COLO668 (cell line): ENCODE measurements at regions not wholly inside any gene's neighbourhood (a gene's known extent, or its start where the extent isn't known, plus 50 kb on each side); places are given as distances from the start of the nearest gene placed in this dataset.
"Not testable (repeated sequence)": the region's sequence is repeated elsewhere in the genome, so short reads cannot be mapped to it uniquely, and the experiment has no call there.

Source experiments
- DNase-seq: peaks from one replicate; lab custom pipeline; 2025; ENCODE audit not compliant: unreplicated experiment; lab: John Stamatoyannopoulos, UW

GRCh38 chr1:29687166-29687565 lies 450.8 kb downstream of the PTPRU start:
- DNase-seq = no peak

DNA sequence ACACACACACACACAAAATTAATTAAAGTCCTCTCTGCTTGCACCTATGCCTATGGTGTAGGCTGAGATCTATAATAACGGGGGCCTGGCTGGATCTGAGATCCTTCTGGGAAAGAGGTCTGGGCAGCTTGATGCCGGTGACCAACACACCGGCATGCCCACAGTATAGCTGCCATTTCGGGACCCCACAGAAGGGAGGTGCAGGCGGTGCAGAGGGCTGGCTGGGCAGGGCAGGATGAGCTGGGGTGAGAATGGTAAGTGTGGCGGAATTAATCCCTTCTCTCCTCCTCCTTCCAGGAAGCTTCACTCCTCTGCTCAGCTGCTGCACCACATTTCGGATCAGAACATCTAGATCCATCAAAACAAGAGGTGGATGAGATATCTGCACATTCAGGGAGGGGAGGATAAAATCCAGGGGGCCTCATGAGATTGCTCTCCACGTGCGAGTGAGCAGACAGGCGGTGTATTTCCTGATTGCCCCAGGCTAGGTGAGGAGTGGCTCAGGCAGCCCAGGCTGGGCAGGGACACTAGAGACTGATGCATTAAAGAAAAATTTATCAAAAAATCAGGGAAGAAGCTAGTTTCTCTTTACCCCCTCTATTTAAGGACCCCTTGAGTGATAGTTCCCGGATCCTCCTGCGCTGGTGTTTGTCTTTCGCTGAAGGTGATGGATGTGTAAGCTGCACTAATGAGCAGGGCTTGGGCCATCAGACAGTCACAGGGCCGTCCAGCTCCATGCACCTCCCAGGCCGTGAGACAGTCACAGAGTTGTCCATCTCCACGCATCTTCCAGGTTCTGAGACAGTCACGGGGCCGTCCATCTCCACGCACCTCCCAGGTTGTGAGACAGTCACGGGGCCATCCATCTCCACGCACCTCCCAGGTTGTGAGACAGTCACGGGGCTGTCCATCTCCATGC lies 449.9 kb downstream of the PTPRU start:
- no peak for DNase-seq

- no peak for DNase-seq
Observed at GRCh38 chr1:29685387-29685786, 449.1 kb downstream of the PTPRU start.

DNA sequence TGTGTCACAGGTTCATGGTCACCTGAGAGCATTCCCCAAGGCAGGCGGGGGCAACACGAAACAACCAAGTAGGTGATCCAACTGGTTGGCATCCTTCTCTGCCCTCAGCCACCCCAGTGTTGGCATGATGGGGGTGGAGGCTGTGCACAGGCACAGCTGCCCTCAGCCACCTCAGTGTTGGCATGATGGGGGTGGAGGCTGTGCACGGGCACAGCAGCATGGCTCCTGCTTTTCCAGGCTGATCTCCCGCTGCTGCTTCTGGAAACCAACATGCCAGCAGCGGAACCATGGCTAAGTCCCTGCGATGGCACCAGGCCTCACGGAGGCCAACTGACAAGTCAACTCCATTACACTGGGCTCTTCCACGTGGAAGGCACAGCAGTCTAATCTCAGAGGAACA lies 447.8 kb downstream of the PTPRU start:
- DNase-seq = no peak

DNA sequence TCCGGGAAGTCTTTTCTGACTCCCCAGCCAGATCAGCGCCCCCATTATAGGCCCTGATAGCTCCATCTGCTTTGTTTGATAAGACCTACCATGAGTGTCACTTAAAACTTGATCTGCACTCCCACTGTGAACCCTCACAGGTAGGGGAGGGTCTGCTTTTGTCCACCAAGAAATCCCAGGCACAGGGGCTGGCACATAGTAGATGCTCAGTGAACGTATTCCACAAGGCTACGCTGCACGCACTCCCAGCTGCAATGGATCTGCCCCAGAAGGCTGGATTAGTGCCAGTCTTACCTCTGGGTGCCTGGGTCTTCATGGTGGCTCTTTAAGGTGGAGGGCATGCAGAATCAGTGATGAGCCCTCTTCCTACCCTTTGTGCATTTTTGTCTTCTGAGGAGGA lies 447.1 kb downstream of the PTPRU start:
- no peak for DNase-seq

DNA sequence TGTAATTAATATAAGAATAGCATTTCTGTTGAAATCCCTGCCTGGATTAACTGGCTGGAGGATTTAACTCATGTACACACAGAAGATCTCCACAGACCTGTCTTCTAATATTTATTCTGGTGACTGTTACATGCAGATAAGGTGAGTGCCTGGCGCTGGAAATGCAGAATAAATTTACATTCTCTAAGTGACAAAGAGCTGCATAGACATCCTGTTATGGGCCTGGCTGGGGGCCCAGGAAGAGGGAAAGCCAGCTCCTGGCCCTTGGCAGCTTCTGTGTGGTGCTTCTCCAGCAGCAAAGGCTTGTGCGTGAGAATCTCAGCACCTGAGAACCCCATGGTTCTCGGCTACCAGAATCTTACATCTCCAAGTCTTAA lies 446.6 kb downstream of the PTPRU start:
- no peak for DNase-seq

DNA sequence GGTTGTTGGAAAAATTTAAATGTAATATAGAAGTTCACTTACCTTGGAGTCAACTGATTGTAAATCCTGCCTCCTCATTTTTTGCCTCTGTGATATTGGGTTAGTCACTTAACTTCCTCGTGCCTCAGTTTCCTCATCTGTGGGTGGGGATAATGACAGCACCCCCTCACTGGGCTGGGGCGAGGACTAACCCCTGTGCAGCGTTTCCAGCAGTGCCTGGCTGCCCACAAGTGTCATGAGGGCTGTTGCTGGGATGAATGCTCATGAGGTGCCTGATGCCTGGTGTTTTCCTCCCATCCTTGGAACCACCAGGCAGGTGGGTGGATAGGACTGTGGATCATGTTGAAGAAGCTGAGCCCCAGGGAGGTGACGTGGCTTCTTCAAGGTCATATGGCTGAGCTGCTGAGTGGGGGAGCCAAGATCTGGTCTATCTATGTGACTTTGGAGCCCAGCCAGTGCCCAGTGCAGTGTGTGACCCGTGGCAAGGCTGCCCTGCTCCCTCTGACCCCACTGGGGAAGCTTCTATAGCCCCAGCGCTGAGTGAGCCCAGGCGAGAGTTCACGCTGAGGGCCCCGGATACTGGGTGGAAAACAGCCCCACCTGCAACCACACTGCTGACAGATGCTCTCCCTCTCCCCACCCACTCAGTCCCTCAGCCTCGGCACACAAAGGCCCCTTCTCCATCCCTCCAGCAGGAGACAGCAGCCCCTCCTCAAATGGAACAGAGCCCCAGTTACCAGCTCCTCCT lies 446.0 kb downstream of the PTPRU start:
- DNase-seq = no peak

DNA sequence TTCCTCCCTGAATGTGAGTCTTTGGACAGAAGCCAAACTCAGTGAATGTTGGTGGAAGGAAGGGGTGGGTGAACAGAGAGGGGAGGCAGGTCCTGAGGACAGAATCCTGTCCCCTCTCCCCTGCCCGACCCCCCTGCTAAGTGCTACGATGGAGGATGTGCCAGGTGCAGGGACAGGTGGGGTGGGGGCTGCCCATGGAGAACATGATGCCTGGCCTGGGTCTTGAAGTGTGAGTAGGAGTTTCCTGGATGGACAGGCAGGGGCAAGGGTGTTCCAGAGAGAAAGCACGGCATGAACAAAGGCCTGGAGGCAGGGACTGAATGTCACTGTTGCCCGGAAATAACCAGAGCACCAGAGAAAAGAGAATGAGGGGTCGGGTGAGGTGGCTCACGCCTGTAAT lies 445.1 kb downstream of the PTPRU start:
- not testable (repeated sequence) for DNase-seq

DNA sequence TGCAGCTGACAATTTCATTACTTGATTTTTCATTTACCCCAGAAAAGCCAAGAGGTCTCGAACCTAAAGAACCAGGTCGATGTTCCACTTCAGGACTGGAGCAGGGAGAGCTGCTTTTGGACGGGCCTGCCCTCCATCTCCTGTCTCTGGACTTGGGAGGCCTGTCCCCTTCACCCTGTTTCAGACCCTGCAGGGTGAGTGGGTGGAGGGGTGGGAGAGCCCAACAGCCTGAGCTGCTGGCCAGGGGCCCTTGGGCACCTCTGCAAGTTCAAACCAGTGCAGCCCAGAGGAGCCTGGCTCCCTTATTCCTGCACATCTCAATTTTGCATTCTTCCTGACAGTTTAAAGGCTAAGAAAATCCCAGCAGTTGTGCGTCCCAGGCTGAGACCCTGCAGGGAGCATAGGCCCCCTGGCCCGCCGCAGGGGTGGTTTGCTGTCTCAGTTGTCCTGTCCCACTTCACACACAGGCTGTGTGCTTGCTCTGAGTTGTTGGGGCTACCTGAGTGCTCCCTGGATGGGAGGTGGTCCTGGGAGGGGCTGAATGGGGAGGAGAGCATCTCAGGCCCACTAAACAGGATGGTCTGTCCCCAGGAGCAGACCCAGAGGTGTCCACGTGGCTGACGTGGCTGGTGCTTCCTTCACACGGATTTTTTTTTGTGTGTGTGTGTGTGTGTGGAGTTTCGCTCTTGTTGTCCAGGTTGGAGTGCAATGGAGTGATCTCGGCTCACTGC lies 443.7 kb downstream of the PTPRU start:
- no peak for DNase-seq

- DNase-seq = no peak
Observed at GRCh38 chr1:29679316-29679715, 443.0 kb downstream of the PTPRU start.

GRCh38 chr1:29677028-29678024 lies 441.0 kb downstream of the PTPRU start:
- DNase-seq = no peak

DNA sequence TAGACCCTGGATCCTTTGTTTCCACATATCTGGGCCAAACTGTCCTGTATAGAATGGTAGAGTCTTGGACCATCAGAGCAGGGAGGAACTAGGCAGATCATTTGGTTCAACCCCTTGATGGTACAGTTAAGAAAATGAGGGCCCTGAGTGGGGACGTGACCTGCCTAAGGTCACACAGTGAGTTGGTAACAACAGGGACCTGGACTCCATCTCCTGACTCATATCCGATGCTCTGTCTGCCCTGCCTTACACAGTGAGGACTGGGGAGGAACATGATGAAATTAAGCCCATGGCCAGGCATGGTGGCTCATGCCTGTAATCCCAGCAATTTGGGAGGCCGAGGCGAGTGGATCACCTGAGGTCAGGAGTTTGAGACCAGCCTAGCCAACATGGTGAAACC lies 440.2 kb downstream of the PTPRU start:
- no peak for DNase-seq

DNA sequence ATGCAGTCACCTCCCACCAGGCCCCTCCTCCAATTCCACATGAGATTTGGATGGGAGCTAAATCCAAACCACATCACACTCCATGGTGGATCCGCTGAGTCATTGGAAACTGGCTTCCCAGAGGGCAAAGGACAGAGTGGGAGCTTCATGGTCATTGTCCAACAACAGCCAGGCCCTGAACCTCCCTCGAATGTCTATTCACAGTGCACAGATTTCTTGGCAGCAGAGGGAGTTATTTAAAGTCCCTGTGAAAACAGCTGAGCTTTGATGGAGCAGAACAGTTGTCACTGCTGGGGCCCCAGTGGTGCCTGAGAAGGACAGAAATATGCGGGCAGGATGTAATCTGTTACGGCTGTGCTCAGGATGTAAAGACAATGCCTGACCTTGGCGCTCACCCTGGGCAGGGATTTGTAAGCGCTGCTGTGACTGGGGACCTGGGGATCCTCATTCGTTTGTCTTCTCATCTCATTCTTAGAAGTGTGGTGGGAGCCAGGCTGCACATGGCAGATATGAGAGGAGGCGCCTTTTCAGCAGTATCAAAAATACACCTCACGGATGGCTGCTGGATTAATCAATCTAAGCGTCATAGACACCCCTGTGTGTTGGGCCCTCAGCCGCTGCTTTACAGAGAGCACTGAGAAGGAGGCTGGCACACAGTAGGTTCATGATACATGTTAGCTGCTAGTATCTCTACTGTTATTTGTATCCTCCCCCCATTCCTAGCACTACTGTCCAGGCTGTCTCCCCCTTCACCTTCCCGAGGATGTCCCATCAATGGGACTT lies 439.4 kb downstream of the PTPRU start:
- no peak for DNase-seq

- no peak for DNase-seq
Observed at GRCh38 chr1:29674627-29675326, 438.5 kb downstream of the PTPRU start.

GRCh38 chr1:29673669-29674626 lies 437.6 kb downstream of the PTPRU start:
- DNase-seq = no peak

GRCh38 chr1:29673228-29673500 lies 436.8 kb downstream of the PTPRU start:
- no peak for DNase-seq

DNA sequence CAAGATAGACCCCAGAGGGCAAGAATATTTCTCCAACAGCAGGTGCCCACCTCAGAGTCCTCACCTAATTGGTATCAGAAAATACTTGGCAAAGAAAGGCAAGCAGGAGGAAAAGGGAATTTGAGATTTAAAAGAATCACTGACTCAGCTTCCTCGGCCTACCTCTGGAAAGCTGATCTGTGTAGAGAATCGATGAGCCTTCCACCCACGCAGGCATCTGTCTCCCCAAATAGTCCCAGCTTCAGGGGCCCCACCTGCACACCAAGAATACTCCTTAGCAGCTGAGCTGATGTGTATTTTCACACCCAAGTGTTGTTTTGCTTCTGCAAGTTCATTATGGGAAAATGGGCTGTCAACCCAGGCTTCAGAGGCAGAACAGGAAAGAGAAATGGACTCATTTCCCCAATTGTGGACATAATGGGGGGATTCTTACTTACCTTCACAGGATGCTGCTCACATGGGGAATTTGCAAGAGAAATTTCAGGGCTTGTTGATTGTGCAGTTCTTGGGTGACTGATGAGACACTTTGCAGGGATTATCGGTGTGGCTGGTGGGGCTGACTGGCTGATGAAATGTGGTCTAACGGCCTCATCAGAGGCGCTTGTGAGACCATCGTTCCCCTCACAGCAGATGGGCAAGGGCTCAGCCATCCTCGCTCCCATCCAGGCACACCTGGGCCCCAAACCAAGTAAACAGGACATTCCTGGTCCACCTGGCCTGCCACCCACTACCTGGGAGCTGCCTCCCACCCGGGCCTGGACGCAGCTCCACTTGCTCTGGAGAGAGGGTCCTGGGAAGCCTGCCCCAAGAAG lies 436.3 kb downstream of the PTPRU start:
- no peak for DNase-seq
